Cardiac muscle cell (in vitro differentiated cells and primary cell): ENCODE measurements at regions not wholly inside any gene's neighbourhood (a gene's known extent, or its start where the extent isn't known, plus 50 kb on each side); places are given as distances from the start of the nearest gene placed in this dataset.

ENCODE experiments used
- DNase-seq, 2 donors: peaks; one replicate each; pipeline versions ENCODE4 v3.0.0 to v3.0.0-alpha.2; 2010 to 2017; ENCODE audit warnings: low read depth in 1 of 2, low spot score in 1 of 2
- H3K27ac ChIP-seq: fragments of 200-600 bp; sonication (generic); 2 replicates; pipeline ENCODE4 v1.5.1; 2016
- H3K27me3 ChIP-seq: fragments of 200-600 bp; sonication (generic); 2 replicates; pipeline ENCODE4 v1.6.0; 2016; ENCODE audit warnings: control low read depth
- H3K36me3 ChIP-seq: fragments of 200-600 bp; sonication (generic); 2 replicates; pipeline ENCODE4 v1.5.1; 2016; ENCODE audit warnings: control low read depth
- H3K4me1 ChIP-seq: fragments of 200-600 bp; sonication (generic); 2 replicates; pipeline ENCODE4 v1.8.1; 2017; ENCODE audit warnings: low read depth, mild to moderate bottlenecking, mixed run types
- H3K4me3 ChIP-seq: fragments of 200-600 bp; sonication (generic); 2 replicates; pipeline ENCODE4 v1.5.1; 2016; ENCODE audit warnings: mild to moderate bottlenecking
- H3K9me3 ChIP-seq: fragments of 200-600 bp; sonication (generic); 2 replicates; pipeline ENCODE4 v1.5.1; 2017; ENCODE audit warnings: low read depth, mild to moderate bottlenecking, control low read depth
- CTCF ChIP-seq: IDR thresholded peaks from 2 replicates; pipeline ENCODE4 v1.5.1; 2012; ENCODE audit warnings: low read depth, mild to moderate bottlenecking, low read length

GRCh38 chr5:159504106-159504856 lies 174.0 kb upstream of the IL12B start:
- H3K4me3 ChIP-seq: no peak overlapping the region
- H3K27ac ChIP-seq: peak overlapping the region; percentile 84
- no peaks in the 10 kb centered on the region for H3K9me3 ChIP-seq
- no peak for TF ChIP-seq CTCF
- peaks cover 40% of the 10 kb centered on the region for H3K4me1 ChIP-seq
- no peaks in the 10 kb centered on the region for H3K36me3 ChIP-seq
- peak in 1 of 2 donors; percentile 29 for DNase-seq
- no peaks in the 10 kb centered on the region for H3K27me3 ChIP-seq

GRCh38 chr5:159504857-159505304 lies 174.6 kb upstream of the IL12B start:
- no peaks in the 10 kb centered on the region for H3K27me3 ChIP-seq
- DNase-seq: peak; percentile 84 to 90
- no peaks in the 10 kb centered on the region for H3K9me3 ChIP-seq
- H3K4me3 ChIP-seq: no peak overlapping the region
- H3K27ac ChIP-seq: peak overlapping the region; percentile 84
- no peak for TF ChIP-seq CTCF
- no peaks in the 10 kb centered on the region for H3K36me3 ChIP-seq
- peaks cover 44% of the 10 kb centered on the region for H3K4me1 ChIP-seq

GRCh38 chr5:159507055-159507454 lies 176.8 kb upstream of the IL12B start:
- no peak for TF ChIP-seq CTCF
- Histone ChIP-seq H3K4me1 (peaks cover 56% of the 10 kb centered on the region), H3K9me3 (no peaks in the 10 kb centered on the region), H3K27me3 (no peaks in the 10 kb centered on the region), H3K36me3 (no peaks in the 10 kb centered on the region), H3K4me3 (no peak overlapping the region), H3K27ac (no peak overlapping the region)
- DNase-seq: no peak

- no peak overlapping the region for H3K4me3 ChIP-seq
- TF ChIP-seq CTCF: no peak
- DNase-seq: no peak
These were observed 177.4 kb upstream of the IL12B start for GRCh38 chr5:159507661-159508060.

GRCh38 chr5:159508344-159508743 lies 178.1 kb upstream of the IL12B start:
- TF ChIP-seq CTCF: no peak
- peaks cover 56% of the 10 kb centered on the region for H3K4me1 ChIP-seq
- no peaks in the 10 kb centered on the region for H3K9me3 ChIP-seq
- no peaks in the 10 kb centered on the region for H3K36me3 ChIP-seq
- peak overlapping the region; percentile 96 for H3K27ac ChIP-seq
- H3K27me3 ChIP-seq: no peaks in the 10 kb centered on the region
- no peak for DNase-seq
- H3K4me3 ChIP-seq: no peak overlapping the region

More at GRCh38 chr5:159507661-159508060, 177.4 kb upstream of the IL12B start:
- no peaks in the 10 kb centered on the region for H3K27me3 ChIP-seq
- no peaks in the 10 kb centered on the region for H3K36me3 ChIP-seq
- H3K4me1 ChIP-seq: peaks cover 56% of the 10 kb centered on the region
- H3K9me3 ChIP-seq: no peaks in the 10 kb centered on the region
- peak overlapping the region; percentile 96 for H3K27ac ChIP-seq
